ENCODE measurements at regions not wholly inside any gene's neighbourhood (a gene's known extent, or its start where the extent isn't known, plus 50 kb on each side); places are given as distances from the start of the nearest gene placed in this dataset.
"Not testable (repeated sequence)": the region's sequence is repeated elsewhere in the genome, so short reads cannot be mapped to it uniquely, and the experiment has no call there.

GRCh38 chr6:11450037-11450436, 87.5 kb upstream of the TMEM170B start:
- DNase-seq, result no peak

GRCh38 chr6:11449408-11449807, 88.1 kb upstream of the TMEM170B start:
- no peak for DNase-seq

- DNase-seq, result no peak
Measured at GRCh38 chr6:11448038-11448437, 89.5 kb upstream of the TMEM170B start.

GRCh38 chr6:11447265-11447664, 90.3 kb upstream of the TMEM170B start:
- DNase-seq, result no peak

- DNase-seq, result no peak
Measured at GRCh38 chr6:11445146-11445545, 92.4 kb upstream of the TMEM170B start.

- DNase-seq, result not testable (repeated sequence)
Measured at GRCh38 chr6:11443125-11443524, 94.4 kb upstream of the TMEM170B start.

GRCh38 chr6:11442495-11442894, 95.1 kb upstream of the TMEM170B start:
- no peak for DNase-seq

GRCh38 chr6:11439876-11440275, 97.7 kb upstream of the TMEM170B start:
- no peak for DNase-seq

GRCh38 chr6:11439017-11439420, 98.5 kb upstream of the TMEM170B start:
- no peak for DNase-seq

GRCh38 chr6:11437824-11438459, 99.6 kb upstream of the TMEM170B start:
- DNase-seq, result no peak

GRCh38 chr6:11436508-11437096, 100.9 kb upstream of the TMEM170B start:
- no peak for DNase-seq

- no peak for DNase-seq
Measured at GRCh38 chr6:11434565-11435326, 102.8 kb upstream of the TMEM170B start.

GRCh38 chr6:11433860-11434259, 103.7 kb upstream of the TMEM170B start:
- no peak for DNase-seq

- DNase-seq, result no peak
Measured at GRCh38 chr6:11432713-11433450, 104.7 kb upstream of the TMEM170B start.

- DNase-seq, result no peak
Measured at GRCh38 chr6:11432091-11432490, 105.5 kb upstream of the TMEM170B start.

GRCh38 chr6:11431455-11431937, 106.1 kb upstream of the TMEM170B start:
- DNase-seq, result no peak

GRCh38 chr6:11430036-11430435, 107.5 kb upstream of the TMEM170B start:
- DNase-seq, result no peak

- DNase-seq, result no peak
Measured at GRCh38 chr6:11429577-11429976, 108.0 kb upstream of the TMEM170B start.

- DNase-seq, result no peak
Measured at GRCh38 chr6:11428895-11429294, 108.7 kb upstream of the TMEM170B start.

GRCh38 chr6:11428371-11428770, 109.2 kb upstream of the TMEM170B start:
- DNase-seq, result no peak

- no peak for DNase-seq
Measured at GRCh38 chr6:11427723-11428245, 109.8 kb upstream of the TMEM170B start.

GRCh38 chr6:11427091-11427722, 110.3 kb upstream of the TMEM170B start:
- DNase-seq, result no peak

Data from central memory CD4-positive, alpha-beta T cell (primary cell).